Fibroblast of lung (primary cell): ENCODE measurements at regions not wholly inside any gene's neighbourhood (a gene's known extent, or its start where the extent isn't known, plus 50 kb on each side); places are given as distances from the start of the nearest gene placed in this dataset.

ENCODE experiments used
- DNase-seq, 2 donors: peaks; one replicate each; pipeline versions ENCODE4 v3.0.0 to v3.0.0-alpha.2; 2010; ENCODE audit warnings: low read depth in 2 of 2
- H2AFZ ChIP-seq: 2 replicates; pipeline ENCODE4 v1.5.1; 2012; ENCODE audit warnings: low read length, control low read depth, inconsistent platforms
- H3K27ac ChIP-seq: 2 replicates; pipeline ENCODE4 v1.5.1; 2011; ENCODE audit warnings: low read length, control low read depth; ENCODE audit not compliant: insufficient read depth
- H3K27me3 ChIP-seq: 2 replicates; pipeline ENCODE4 v1.5.1; 2011; ENCODE audit warnings: mild to moderate bottlenecking, low read length; ENCODE audit not compliant: control insufficient read depth, insufficient read depth
- H3K36me3 ChIP-seq: 2 replicates; pipeline ENCODE4 v1.5.1; 2011; ENCODE audit warnings: low read length; ENCODE audit not compliant: control insufficient read depth, insufficient read depth
- H3K4me1 ChIP-seq: 2 replicates; pipeline ENCODE4 v1.5.1; 2011; ENCODE audit warnings: low read length; ENCODE audit not compliant: control insufficient read depth, insufficient read depth; ENCODE audit errors: extremely low read depth
- H3K4me2 ChIP-seq: 2 replicates; pipeline ENCODE4 v1.5.1; 2011; ENCODE audit warnings: low read length, control low read depth; ENCODE audit not compliant: insufficient read depth; ENCODE audit errors: extremely low read depth
- H3K4me3 ChIP-seq, 4 experiments: fragments of 200-600 bp in 1 of 4; sonication (generic) in 1 of 4; replicated peaks in 1 of 4; 2 replicates each; pipeline ENCODE4 v1.5.1; 2011 to 2016; ENCODE audit warnings: low read length in 4 of 4, low read depth in 3 of 4, mild to moderate bottlenecking in 3 of 4, control low read depth in 2 of 4, inconsistent platforms in 1 of 4, mixed read lengths in 1 of 4; ENCODE audit not compliant: insufficient read depth in 1 of 4; ENCODE audit errors: control extremely low read depth in 1 of 4
- H3K79me2 ChIP-seq: 2 replicates; pipeline ENCODE4 v1.5.1; 2012; ENCODE audit warnings: mild to moderate bottlenecking, low read length, inconsistent platforms; ENCODE audit not compliant: control insufficient read depth, insufficient read depth
- H3K9ac ChIP-seq: 2 replicates; pipeline ENCODE4 v1.5.1; 2011; ENCODE audit warnings: mild to moderate bottlenecking, low read length, control low read depth; ENCODE audit not compliant: insufficient read depth
- H3K9me3 ChIP-seq: 2 replicates; pipeline ENCODE4 v1.5.1; 2012; ENCODE audit warnings: low read depth, low read length; ENCODE audit not compliant: control insufficient read depth, insufficient read depth
- H4K20me1 ChIP-seq: 2 replicates; pipeline ENCODE4 v1.5.1; 2011; ENCODE audit warnings: low read length; ENCODE audit not compliant: control insufficient read depth, insufficient read depth; ENCODE audit errors: extremely low read depth
- EZH2 ChIP-seq: IDR thresholded peaks from 2 replicates; pipeline ENCODE4 v1.5.1; 2012; ENCODE audit warnings: low read length, control low read depth, mild to moderate bottlenecking; ENCODE audit errors: missing control alignments
- TF ChIP-seq, protein P1 (sequence below), 2 donors: IDR thresholded peaks in 1 of 2; conservative IDR thresholded peaks in 1 of 2; 1 replicate in 1 of 2; 2 replicates in 1 of 2; pipeline ENCODE4 v1.5.1; 2011 to 2012; ENCODE audit warnings: low read length in 2 of 2, control low read depth in 1 of 2, inconsistent platforms in 1 of 2, low read depth in 1 of 2, mild to moderate bottlenecking in 1 of 2

DNA sequence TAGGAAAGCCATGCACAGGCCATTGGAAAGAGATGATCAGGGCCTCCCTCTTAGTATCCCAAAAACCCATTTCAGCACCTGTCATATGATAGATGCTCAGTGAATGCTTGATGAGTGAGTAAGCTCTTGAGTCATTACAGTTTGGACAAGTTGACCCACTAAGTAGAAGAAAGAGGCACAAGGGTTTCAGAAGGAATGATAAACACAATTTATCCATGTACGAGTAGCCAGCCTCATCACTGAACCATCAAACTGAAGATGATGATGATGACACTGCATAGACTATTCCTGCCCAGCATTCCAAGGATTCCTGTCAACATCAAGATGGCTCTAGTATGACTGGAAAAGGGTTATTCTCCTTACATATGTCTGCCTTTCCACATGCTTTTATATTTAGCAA, 596.0 kb downstream of the BCL11A start:
- Histone ChIP-seq H3K4me1 (no peaks in the 10 kb centered on the region), H3K4me2 (no peak overlapping the region), H3K36me3 (no peaks in the 10 kb centered on the region), H3K79me2 (no peaks in the 10 kb centered on the region), H3K4me3 (no peak overlapping the region), H3K27me3 (no peaks in the 10 kb centered on the region), H3K27ac (no peak overlapping the region), H4K20me1 (no peaks in the 10 kb centered on the region), H3K9ac (no peak overlapping the region), H2AFZ (no peak overlapping the region), H3K9me3 (no peaks in the 10 kb centered on the region)
- no peak for TF ChIP-seq EZH2
- TF ChIP-seq, protein P1, sequence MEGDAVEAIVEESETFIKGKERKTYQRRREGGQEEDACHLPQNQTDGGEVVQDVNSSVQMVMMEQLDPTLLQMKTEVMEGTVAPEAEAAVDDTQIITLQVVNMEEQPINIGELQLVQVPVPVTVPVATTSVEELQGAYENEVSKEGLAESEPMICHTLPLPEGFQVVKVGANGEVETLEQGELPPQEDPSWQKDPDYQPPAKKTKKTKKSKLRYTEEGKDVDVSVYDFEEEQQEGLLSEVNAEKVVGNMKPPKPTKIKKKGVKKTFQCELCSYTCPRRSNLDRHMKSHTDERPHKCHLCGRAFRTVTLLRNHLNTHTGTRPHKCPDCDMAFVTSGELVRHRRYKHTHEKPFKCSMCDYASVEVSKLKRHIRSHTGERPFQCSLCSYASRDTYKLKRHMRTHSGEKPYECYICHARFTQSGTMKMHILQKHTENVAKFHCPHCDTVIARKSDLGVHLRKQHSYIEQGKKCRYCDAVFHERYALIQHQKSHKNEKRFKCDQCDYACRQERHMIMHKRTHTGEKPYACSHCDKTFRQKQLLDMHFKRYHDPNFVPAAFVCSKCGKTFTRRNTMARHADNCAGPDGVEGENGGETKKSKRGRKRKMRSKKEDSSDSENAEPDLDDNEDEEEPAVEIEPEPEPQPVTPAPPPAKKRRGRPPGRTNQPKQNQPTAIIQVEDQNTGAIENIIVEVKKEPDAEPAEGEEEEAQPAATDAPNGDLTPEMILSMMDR (conservative IDR thresholded peaks at IDR 0.05 in 1 of 2, IDR thresholded peaks at IDR 0.05 in 1 of 2; ENCODE audit: low read depth in 1 of 2, low read length in 2 of 2): no peak
- no peak for DNase-seq

DNA sequence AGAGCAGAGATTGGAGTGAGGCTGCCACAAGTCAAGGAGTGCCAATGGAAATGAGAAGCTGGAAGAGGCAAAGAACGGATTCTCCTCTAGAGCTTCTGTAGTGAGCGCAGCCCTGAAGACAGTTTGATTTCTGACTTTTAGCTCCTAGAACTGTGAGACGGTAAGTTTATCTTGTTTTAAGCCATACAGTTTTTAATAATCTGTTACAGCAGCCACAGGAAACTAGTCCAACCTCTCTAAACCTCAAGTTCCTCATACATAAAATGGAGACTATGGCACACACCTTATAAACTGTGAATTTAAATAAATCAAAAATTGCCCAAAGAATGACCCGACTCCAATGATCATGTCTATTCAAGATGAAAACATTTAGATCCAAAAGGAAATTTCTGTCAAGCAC, 596.5 kb downstream of the BCL11A start:
- no peak for DNase-seq
- Histone ChIP-seq H3K4me2 (no peak overlapping the region), H3K36me3 (no peaks in the 10 kb centered on the region), H3K79me2 (no peaks in the 10 kb centered on the region), H3K4me1 (no peaks in the 10 kb centered on the region), H3K27ac (no peak overlapping the region), H4K20me1 (no peaks in the 10 kb centered on the region), H2AFZ (no peak overlapping the region), H3K9me3 (no peaks in the 10 kb centered on the region), H3K9ac (no peak overlapping the region), H3K4me3 (no peak overlapping the region), H3K27me3 (no peaks in the 10 kb centered on the region)
- TF ChIP-seq EZH2: no peak
- TF ChIP-seq, protein P1 (conservative IDR thresholded peaks at IDR 0.05 in 1 of 2, IDR thresholded peaks at IDR 0.05 in 1 of 2; ENCODE audit: low read depth in 1 of 2, low read length in 2 of 2): no peak

DNA sequence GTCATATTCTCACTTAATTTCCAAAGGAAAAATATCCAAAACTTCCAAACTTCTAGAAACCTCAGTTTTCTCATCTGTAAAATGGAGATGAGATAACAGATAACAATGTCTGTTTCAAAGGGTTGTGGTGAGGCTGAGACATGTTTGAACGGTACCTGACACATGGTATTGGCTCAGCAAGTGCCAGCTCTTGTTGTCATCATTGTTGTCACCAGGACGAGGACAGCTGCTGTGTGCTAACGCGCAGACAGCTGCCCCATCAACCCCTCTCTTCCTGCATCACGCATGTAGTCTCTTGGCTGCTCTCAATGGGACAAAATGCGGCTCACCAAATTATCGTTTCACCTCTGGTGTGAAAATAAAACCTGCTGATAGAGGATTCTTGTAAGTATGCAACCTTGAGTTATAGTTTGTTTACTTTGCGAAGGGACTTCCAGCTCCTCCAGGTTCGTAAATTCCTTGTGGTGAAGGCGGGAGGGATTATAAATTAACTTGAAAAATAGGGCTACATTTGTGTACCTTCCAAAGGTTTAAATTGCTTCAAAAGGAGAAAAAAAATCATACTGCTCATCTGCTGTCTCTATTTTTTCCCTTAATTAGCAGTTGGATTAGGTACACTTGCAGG, 605.4 kb downstream of the BCL11A start:
- Histone ChIP-seq H3K4me1 (no peaks in the 10 kb centered on the region), H3K36me3 (no peaks in the 10 kb centered on the region), H2AFZ (no peak overlapping the region), H3K27ac (no peak overlapping the region), H3K4me3 (no peak overlapping the region), H3K9me3 (no peaks in the 10 kb centered on the region), H3K27me3 (no peaks in the 10 kb centered on the region), H3K9ac (no peak overlapping the region), H3K4me2 (no peak overlapping the region), H4K20me1 (no peaks in the 10 kb centered on the region), H3K79me2 (no peaks in the 10 kb centered on the region)
- TF ChIP-seq EZH2: no peak
- TF ChIP-seq, protein P1 (conservative IDR thresholded peaks at IDR 0.05 in 1 of 2, IDR thresholded peaks at IDR 0.05 in 1 of 2; ENCODE audit: low read depth in 1 of 2, low read length in 2 of 2): no peak
- no peak for DNase-seq
